ENCODE measurements at regions not wholly inside any gene's neighbourhood (a gene's known extent, or its start where the extent isn't known, plus 50 kb on each side); places are given as distances from the start of the nearest gene placed in this dataset.
A peak's percentile ranks its signal among the peaks of the same experiment; 100 is the strongest.

- DNase-seq = no peak
Measured at GRCh38 chr15:61621865-61622264, 392.8 kb upstream of the RORA start.

DNA sequence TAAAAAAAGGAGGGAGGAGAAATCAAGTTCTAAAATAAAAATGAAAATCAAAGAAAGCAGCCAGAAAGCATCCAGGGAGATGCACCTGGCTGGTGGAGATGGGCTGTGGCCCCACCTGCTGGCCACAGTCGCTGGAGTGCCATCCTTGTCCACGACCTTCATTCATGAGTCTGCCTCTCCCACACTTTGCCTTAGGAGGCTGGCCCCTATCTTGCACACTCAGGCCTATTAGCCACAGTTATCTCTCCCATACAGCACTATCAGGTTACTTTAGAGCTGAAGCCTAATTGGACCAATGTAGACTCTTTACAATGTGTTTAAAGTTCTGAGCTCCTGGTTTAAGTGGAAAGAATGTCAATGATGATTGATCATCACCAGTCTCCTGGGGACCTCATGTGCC lies 392.0 kb upstream of the RORA start:
- DNase-seq = peak; percentile 68

DNA sequence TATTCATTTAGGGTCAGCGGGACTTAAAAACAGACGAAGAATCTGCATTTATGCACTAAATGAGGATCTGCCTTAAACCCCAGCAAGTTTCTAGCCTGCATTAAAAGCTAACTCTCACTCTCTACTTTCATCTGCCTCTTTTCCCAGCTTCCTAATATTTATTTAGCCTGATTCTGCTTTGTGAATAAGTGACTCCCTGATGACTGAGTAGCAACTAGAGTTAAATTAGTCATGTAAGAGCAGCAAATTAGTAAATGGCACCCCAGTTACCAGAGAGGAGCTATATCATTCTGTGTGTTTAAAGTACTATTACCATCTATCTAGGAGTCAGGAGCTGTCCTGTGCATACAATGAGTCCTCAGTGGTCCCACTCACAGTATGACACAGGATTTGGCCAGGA lies 391.0 kb upstream of the RORA start:
- no peak for DNase-seq

- no peak for DNase-seq
Measured at GRCh38 chr15:61613729-61614128, 384.6 kb upstream of the RORA start.

DNA sequence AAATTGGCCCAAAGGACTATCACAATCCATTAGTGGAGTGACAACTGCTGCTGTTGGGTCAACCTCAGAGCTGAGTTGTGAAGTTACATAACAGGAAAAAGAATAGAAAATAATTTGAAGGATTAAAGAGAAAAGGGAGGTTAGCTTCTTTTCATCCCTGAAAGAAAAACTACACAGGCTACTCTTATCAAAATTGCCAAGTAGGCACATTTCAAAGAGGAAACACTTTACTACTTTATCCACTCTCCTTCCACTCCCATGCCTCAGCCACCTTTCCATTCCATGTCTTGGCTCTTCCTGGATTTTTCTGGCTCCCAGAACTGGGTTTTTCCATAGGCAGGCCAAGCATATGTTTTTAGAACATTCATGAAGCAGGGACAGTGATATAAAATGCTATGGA lies 384.0 kb upstream of the RORA start:
- DNase-seq = no peak

DNA sequence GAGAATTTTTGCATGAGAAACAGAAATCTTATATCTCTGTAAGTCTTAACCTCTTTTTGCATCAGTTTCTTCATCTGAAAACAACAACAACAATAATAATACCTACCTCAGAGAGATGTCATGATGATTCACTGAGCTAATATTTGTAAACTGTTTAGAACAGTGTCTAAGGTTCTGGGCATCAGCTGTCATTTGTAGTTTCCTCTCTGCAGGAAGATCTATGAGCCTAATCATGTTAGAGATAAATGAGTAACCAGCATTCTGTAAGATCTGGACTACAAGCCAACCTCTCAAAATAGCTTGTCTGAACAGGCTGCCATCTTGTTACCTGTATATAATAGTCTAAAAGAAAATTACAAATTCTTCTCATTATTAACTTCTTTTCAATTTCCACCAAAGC lies 383.0 kb upstream of the RORA start:
- no peak for DNase-seq

GRCh38 chr15:61605343-61605742 lies 376.2 kb upstream of the RORA start:
- DNase-seq = no peak

DNA sequence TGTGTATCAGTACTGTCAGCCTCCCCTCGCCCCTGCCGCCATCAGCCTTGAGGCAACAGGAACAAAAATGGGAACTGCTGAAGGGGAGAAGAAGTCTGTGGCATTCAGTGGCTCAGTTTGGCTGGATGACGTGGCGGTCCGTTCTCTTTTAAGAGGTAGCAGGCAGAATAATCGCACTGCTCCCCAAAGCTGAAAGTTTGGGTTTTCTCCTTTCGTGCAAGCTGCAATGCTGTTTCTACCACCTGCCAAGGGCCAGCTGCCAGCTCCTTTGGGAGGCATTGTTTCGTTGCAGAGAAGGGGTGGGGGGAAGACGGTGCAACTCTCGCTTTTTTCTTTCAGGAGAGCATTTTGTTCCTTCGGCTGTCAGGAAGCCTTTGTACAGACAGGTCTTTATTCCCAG lies 369.6 kb upstream of the RORA start:
- peak; percentile 91 for DNase-seq

DNA sequence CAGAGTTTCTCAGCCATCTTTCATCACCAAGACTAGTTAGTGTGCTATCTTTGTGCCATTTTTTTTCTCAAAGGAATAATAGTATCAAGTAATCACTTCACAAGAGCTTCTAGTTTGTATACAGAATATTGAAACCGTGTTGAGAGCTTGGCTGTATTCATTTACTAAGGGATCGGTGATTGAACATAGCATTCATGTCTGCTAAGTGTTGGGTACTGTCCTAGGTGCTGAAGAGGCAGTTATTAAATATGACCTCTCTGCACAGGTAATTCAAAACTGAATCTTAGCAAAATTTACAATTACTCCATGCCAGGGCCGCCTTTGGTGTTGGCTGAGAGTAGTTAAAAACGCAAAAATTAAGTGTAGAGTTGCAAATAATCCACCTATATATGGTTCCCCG lies 355.3 kb upstream of the RORA start:
- DNase-seq = no peak

DNA sequence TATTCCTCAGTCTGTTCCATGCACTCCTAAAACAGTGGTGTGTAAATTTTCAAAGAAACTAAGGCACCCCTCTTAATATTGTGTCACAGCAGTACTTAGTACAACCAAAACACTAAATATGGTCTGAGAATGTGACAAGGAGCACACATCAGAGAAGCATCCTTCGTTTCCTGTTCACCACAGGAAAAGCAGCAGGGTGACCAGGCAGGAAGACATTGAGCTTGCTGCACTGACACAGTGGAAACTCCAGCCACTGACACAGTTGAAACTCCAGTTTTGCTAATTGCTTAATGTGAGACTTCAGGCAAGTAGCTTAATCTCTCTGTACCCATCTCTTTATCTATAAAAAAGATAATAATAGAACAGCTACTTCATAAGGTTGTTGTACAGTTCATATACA lies 353.0 kb upstream of the RORA start:
- no peak for DNase-seq

DNA sequence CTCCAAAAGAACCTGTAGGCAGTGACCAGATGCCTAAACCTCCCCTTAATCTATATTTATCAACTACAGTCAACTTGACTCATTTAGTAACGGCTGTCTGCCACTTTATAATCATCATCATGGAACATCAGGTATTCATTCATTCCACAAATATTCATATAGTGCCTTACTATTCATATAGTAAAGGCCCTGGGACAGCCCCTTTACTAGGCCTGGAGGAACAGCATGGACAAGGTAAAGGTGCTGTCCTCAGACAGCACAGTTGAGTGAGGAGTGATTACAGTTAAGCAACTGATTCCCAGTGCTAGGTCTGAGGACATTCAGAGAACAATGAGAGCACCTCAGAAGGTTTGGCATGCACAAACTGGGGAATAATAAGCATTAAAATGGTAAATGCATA lies 346.5 kb upstream of the RORA start:
- DNase-seq = no peak

DNA sequence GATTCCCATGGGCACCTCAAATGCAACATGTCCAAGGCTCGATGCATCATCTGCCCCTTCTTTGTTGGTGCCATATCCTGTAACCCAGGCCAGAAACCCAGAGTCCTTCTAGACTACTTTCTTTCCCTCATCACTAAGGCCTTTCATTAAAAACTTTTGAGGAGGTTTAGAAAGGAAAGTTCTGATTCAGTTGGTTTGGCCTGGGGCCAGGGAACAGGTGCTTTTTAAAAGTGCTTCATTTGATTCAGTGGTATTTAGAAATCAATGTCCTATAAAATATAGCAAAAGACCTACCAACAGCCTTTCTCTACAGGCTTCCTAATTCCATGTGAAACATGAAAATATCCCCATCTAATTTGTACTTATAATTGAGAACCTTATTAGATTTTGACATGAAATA lies 341.9 kb upstream of the RORA start:
- DNase-seq = no peak

- DNase-seq = no peak
Measured at GRCh38 chr15:61564785-61565184, 335.7 kb upstream of the RORA start.

- DNase-seq = no peak
Measured at GRCh38 chr15:61558172-61559136, 329.4 kb upstream of the RORA start.

DNA sequence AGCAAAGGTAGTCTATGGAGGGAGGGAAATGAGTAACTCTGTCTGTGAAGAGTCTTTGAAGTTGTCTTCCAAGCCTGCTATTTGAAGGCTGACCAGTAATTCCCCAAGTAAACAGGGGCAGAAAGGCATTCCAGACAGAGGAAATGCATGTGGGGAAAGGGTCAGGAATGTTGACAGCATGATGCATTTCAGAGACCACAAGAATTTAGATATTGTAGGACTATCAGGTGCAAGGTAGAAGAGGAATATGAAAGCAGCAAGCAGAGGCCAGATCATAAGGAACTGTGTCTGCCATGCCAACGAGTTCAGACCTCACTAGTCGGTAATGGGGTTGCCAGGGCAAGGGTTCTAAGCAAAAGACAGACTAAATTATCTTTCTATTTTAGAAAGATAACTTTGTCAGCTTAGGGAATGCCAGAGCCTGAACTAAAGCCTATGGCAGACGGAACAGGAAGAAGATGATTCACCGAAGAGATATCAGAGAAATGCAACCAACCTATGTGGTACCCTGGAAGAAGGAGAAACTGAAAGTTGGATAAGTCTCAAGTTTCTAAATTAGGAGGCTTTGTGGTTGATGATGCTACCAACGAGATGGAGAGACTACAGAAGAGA lies 327.0 kb upstream of the RORA start:
- DNase-seq = no peak

DNA sequence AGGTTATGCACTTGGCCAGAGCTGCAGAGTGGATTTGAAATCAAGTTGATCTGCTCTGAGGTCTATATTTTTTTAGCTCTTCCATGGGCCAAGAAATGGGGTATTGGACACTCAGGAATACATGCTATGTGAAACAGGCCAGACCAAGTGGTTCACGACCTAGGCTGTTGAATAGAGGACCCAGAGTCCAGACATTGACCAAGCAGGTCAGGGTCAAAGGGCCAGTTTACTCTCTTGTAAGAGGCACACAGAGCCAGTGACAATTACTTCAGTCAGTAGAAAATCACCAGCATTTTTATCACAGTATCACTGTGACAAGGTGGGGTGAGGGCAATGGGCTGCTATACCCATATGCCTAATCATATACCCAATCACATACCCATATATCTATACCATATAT lies 320.6 kb upstream of the RORA start:
- no peak for DNase-seq

DNA sequence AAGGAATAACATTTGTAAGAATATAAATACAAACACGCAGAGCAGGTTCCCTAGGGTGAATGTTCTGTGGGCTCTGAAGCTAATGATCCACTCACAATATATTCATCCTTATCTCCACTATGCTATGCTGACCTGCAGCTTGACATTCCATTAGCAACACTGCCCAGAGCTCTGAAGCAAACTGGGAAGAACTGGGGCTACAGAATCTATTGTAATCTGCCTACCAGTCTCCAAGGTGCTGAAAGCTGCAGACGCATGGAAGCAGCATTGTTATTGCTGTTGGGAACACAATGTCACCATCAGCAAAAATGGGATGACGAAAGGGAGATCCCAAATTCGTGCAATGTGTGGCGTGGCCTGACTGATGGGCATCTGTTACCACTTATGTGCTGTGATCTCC lies 316.7 kb upstream of the RORA start:
- DNase-seq = no peak

DNA sequence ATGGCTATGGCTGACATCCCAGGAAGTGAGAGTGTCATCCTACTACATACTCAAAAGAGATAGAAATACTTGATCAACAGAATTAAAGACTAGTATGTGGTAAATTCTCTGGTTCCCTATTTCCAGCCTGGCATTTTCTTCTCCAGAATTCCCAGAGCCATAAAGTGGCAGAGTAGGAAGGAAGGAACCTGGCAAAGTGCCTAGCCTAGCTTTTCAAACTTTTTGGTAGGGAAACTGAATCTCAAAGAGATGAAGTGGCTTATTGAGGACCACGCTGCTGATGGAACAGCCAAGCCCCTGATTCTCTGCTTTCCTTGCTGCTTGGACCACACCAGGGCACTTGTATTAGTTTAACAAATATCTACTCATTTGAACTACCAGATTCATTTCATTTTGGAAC lies 312.4 kb upstream of the RORA start:
- DNase-seq = no peak

GRCh38 chr15:61537337-61537736 lies 308.2 kb upstream of the RORA start:
- no peak for DNase-seq

DNA sequence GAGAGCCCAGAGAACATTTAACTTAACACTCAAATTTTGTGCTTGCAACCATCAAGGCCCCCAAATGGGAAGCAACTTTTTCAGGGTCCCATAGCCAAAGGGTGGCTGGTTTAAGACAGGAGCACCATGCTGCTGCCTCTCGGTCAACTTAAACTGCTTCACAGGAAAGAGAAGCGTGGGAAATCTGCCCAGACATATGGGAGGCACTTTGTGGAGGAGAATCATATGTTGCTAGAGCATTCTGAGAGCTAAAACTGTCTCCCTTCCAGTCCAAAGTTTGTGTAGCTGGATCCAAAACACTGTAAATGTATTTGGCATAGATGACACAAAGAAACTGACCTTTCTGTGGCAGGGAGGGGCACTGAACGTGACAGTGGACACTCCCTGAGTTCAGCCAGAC lies 305.9 kb upstream of the RORA start:
- no peak for DNase-seq

DNA sequence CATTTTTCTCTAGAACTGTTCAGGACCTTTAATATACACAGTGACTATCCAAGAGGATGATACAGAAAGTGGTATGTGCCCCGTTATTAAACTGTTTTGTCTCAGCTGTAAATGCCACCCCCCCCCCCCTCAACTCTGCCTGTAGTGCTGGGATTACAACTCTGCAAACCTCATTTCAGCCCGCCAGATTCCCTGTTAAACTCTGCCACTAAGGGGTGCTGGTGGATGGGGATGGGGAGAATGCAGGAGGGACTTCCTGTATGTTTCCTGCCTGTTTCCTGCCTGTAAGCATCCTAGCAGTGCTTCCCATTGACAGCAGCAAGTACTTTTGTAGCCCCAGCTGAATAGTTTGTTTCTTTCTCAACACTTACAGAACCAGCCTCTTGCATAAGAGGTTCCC lies 301.7 kb upstream of the RORA start:
- DNase-seq = no peak

DNA sequence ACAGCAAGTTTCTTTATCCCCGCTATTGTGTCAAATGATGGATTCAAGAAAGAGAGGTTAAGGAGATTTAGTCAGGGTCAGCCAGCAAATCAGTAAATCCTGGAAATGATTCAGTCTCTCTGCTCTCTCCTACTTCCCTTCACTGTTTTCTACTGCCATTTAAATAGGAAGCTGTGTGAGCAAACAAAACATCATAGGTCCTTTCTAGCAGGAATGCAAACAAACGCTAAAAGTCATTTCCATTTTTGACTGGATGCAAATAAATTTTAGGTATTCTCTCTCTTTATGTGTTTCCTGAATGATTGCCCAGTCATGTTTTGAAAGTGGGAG lies 299.4 kb upstream of the RORA start:
- DNase-seq = no peak

DNA sequence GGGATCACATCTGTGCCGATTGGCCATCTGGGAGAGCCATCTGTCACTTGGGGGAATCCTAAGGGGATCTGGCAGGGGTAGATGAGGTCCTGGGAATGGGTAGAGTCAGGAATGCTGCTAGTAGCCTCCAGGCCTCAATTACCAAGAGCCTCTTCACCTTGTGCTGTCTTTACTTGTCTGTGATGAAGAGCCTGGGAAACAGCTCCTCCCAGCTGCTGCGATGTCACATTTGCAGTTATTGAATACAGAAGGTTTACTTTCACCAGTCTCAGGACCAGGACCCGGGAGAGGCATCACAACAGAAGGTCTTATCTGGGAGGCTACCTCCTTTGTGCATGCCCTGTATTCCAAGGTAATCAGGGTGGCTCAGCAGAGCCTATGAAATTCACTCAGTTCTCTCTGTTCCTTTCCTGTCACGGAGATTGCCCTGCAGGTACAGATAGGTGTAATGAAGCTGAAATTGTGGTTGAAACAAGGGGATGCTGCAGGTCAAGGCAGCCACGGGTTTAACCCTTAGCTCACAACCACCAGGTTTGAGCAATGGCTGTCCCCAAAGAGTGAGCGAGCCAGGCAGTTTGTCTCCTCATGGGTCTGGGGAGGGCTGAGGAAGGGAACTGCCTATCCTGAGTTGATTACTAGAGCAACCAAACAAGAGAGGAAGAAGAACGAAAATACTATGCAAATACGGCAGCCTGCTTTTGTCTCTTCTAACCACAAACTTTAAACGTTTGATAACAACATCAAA lies 298.9 kb upstream of the RORA start:
- DNase-seq = peak; percentile 95

DNA sequence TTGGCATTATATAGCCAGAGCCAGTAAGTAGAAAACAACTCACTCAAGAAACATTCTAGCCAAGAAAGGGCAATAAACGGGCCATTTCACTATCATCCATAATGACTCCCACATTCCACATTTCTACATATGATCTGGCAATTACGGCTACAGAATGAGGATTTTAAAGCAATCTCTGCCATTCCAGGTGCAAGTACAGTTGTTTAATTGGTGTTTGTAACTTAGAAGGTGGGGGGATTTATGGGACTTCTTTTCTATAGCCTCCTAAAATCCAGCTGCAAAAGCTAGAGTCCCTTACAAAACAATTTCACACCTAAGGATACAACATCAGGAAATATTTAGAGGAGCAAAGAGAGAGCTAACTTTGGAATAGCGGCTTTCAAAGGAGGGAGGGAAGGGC lies 295.4 kb upstream of the RORA start:
- no peak for DNase-seq
